ENCODE measurements at regions not wholly inside any gene's neighbourhood (a gene's known extent, or its start where the extent isn't known, plus 50 kb on each side); places are given as distances from the start of the nearest gene placed in this dataset.

GRCh38 chr2:19456705-19457309 lies 98.4 kb upstream of the OSR1 start:
- Histone ChIP-seq H3K9me2 (replicated peaks; ENCODE audit: insufficient read depth, low read length) (no peaks in the 10 kb centered on the region), H3K9me3 (replicated peaks; ENCODE audit: insufficient read depth, low read length) (no peaks in the 10 kb centered on the region), H3K27ac (ENCODE audit: low read length) (no peak overlapping the region), H3K36me3 (replicated peaks; ENCODE audit: insufficient read depth, low read length) (no peaks in the 10 kb centered on the region), H2AFZ (ENCODE audit: low read length) (no peak overlapping the region), H3F3A (ENCODE audit: insufficient read depth, low read length) (no peaks in the 10 kb centered on the region), H3K79me2 (ENCODE audit: low read length) (no peaks in the 10 kb centered on the region), H3K4me3 (ENCODE audit: low read length) (no peak overlapping the region), H3K9ac (ENCODE audit: low read length) (no peak overlapping the region), H3K27me3 (replicated peaks; ENCODE audit: insufficient read depth, low read length) (no peaks in the 10 kb centered on the region), H3K4me1 (ENCODE audit: low read length) (no peaks in the 10 kb centered on the region), H4K20me1 (ENCODE audit: insufficient read depth, low read length) (no peaks in the 10 kb centered on the region), H3K4me2 (ENCODE audit: low read depth, low read length) (no peak overlapping the region)
- DNase-seq: no peak
- TF ChIP-seq EZH2phosphoT487 (IDR thresholded peaks at IDR 0.05; ENCODE audit: low read length) (no peak), CTCF (IDR thresholded peaks at IDR 0.05; ENCODE audit: low read length) (no peak), EZH2 (optimal IDR thresholded peaks at IDR 0.05; ENCODE audit: low read depth, low read length) (no peak)

GRCh38 chr2:19454125-19454524 lies 95.7 kb upstream of the OSR1 start:
- no peaks in the 10 kb centered on the region for H3K9me2 ChIP-seq (replicated peaks; ENCODE audit: insufficient read depth, low read length)
- no peaks in the 10 kb centered on the region for H3K36me3 ChIP-seq (replicated peaks; ENCODE audit: insufficient read depth, low read length)
- no peaks in the 10 kb centered on the region for H3K27me3 ChIP-seq (replicated peaks; ENCODE audit: insufficient read depth, low read length)
- H4K20me1 ChIP-seq (ENCODE audit: insufficient read depth, low read length): no peaks in the 10 kb centered on the region
- H3K4me1 ChIP-seq (ENCODE audit: low read length): no peaks in the 10 kb centered on the region
- no peaks in the 10 kb centered on the region for H3K79me2 ChIP-seq (ENCODE audit: low read length)
- H3K9ac ChIP-seq (ENCODE audit: low read length): no peak overlapping the region
- H3K27ac ChIP-seq (ENCODE audit: low read length): no peak overlapping the region
- no peak overlapping the region for H2AFZ ChIP-seq (ENCODE audit: low read length)
- DNase-seq: no peak
- H3F3A ChIP-seq (ENCODE audit: insufficient read depth, low read length): no peaks in the 10 kb centered on the region
- no peak overlapping the region for H3K4me2 ChIP-seq (ENCODE audit: low read depth, low read length)
- TF ChIP-seq EZH2 (optimal IDR thresholded peaks at IDR 0.05; ENCODE audit: low read depth, low read length): no peak
- no peak for TF ChIP-seq CTCF (IDR thresholded peaks at IDR 0.05; ENCODE audit: low read length)
- no peak for TF ChIP-seq EZH2phosphoT487 (IDR thresholded peaks at IDR 0.05; ENCODE audit: low read length)
- H3K9me3 ChIP-seq (replicated peaks; ENCODE audit: insufficient read depth, low read length): no peaks in the 10 kb centered on the region
- no peak overlapping the region for H3K4me3 ChIP-seq (ENCODE audit: low read length)

- Histone ChIP-seq H3K9me2 (replicated peaks; ENCODE audit: insufficient read depth, low read length) (no peaks in the 10 kb centered on the region), H3K4me2 (ENCODE audit: low read depth, low read length) (no peak overlapping the region), H4K20me1 (ENCODE audit: insufficient read depth, low read length) (no peaks in the 10 kb centered on the region), H3K27ac (ENCODE audit: low read length) (no peak overlapping the region), H3F3A (ENCODE audit: insufficient read depth, low read length) (no peaks in the 10 kb centered on the region), H3K9ac (ENCODE audit: low read length) (no peak overlapping the region), H3K79me2 (ENCODE audit: low read length) (no peaks in the 10 kb centered on the region), H3K4me1 (ENCODE audit: low read length) (no peaks in the 10 kb centered on the region), H3K27me3 (replicated peaks; ENCODE audit: insufficient read depth, low read length) (no peaks in the 10 kb centered on the region), H2AFZ (ENCODE audit: low read length) (no peak overlapping the region), H3K9me3 (replicated peaks; ENCODE audit: insufficient read depth, low read length) (no peaks in the 10 kb centered on the region), H3K4me3 (ENCODE audit: low read length) (no peak overlapping the region), H3K36me3 (replicated peaks; ENCODE audit: insufficient read depth, low read length) (no peaks in the 10 kb centered on the region)
- TF ChIP-seq EZH2 (optimal IDR thresholded peaks at IDR 0.05; ENCODE audit: low read depth, low read length) (no peak), EZH2phosphoT487 (IDR thresholded peaks at IDR 0.05; ENCODE audit: low read length) (no peak), CTCF (IDR thresholded peaks at IDR 0.05; ENCODE audit: low read length) (no peak)
- DNase-seq: no peak
Observed at GRCh38 chr2:19442731-19443130, 84.3 kb upstream of the OSR1 start.

All from MM.1S (cell line).